ENCODE measurements at regions not wholly inside any gene's neighbourhood (a gene's known extent, or its start where the extent isn't known, plus 50 kb on each side); places are given as distances from the start of the nearest gene placed in this dataset.

- TF ChIP-seq MGA (IDR thresholded peaks at IDR 0.05) (0 out of 2 replicates have a peak, but pooled peaks have one; percentile 16), ZNF134 (CRISPR knock-in tag; conservative IDR thresholded peaks at IDR 0.05) (peak; percentile 53; the same call in 1 of the 2 replicates), KLF6 (CRISPR knock-in tag; IDR thresholded peaks at IDR 0.05; ENCODE audit: borderline replicate concordance) (peak; percentile 85; the same call in 1 of the 2 replicates), NR4A1 (CRISPR knock-in tag; IDR thresholded peaks at IDR 0.05) (no peak), NR4A1 (tag; IDR thresholded peaks at IDR 0.05) (peak; percentile 95), TAF9B (IDR thresholded peaks at IDR 0.05; ENCODE audit: partially characterized antibody) (no peak), ATF1 (CRISPR knock-in tag; IDR thresholded peaks at IDR 0.05) (no peak), ATF1 (tag; IDR thresholded peaks at IDR 0.05) (0 out of 2 replicates have a peak, but pooled peaks have one; percentile 30), ZNF436 (CRISPR knock-in tag; IDR thresholded peaks at IDR 0.05) (no peak), ZNF217 (CRISPR knock-in tag; IDR thresholded peaks at IDR 0.05) (no peak), TEAD1 (CRISPR knock-in tag; IDR thresholded peaks at IDR 0.05) (peak in 1 of 2 experiments; percentile 81; a peak in 2 of 4 replicates), PKNOX1 (IDR thresholded peaks at IDR 0.05) (peak; percentile 45; the same call in 1 of the 2 replicates), CXXC5 (CRISPR knock-in tag; IDR thresholded peaks at IDR 0.05) (peak; percentile 39; the same call in 1 of the 2 replicates), ERF (CRISPR knock-in tag; IDR thresholded peaks at IDR 0.05) (0 out of 2 replicates have a peak, but pooled peaks have one; percentile 72)
- TF ChIP-seq, protein P1, sequence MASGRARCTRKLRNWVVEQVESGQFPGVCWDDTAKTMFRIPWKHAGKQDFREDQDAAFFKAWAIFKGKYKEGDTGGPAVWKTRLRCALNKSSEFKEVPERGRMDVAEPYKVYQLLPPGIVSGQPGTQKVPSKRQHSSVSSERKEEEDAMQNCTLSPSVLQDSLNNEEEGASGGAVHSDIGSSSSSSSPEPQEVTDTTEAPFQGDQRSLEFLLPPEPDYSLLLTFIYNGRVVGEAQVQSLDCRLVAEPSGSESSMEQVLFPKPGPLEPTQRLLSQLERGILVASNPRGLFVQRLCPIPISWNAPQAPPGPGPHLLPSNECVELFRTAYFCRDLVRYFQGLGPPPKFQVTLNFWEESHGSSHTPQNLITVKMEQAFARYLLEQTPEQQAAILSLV (tag; IDR thresholded peaks at IDR 0.05), result peak; percentile 71
Observed at GRCh38 chr2:10221976-10222870, 80.5 kb upstream of the HPCAL1 start (continued).

Measured in K562 (cell line).